ENCODE measurements at regions not wholly inside any gene's neighbourhood (a gene's known extent, or its start where the extent isn't known, plus 50 kb on each side); places are given as distances from the start of the nearest gene placed in this dataset.

- Histone ChIP-seq H3K4me3 (ENCODE audit: low read depth in 2 of 2, low read length in 2 of 2) (no peak overlapping the region), H3K4me1 (ENCODE audit: control insufficient read depth, insufficient read depth, low read length) (no peaks in the 10 kb centered on the region), H3K27ac (ENCODE audit: low read length) (no peak overlapping the region), H3K36me3 (ENCODE audit: control insufficient read depth, insufficient read depth, low read length) (no peaks in the 10 kb centered on the region), H3K27me3 (ENCODE audit: control insufficient read depth, insufficient read depth, low read length) (peaks cover 10% of the 10 kb centered on the region; the same call in 1 of the 2 replicates), H3K9me3 (ENCODE audit: control insufficient read depth, insufficient read depth, low read depth, low read length) (no peaks in the 10 kb centered on the region)
- in situ Hi-C loops (cut with HindIII; ENCODE audit: low pct_unique_long_range_greater_than_20kb, low sequenced_read_pairs) (no loop called here), intact Hi-C loops (cut with micrococcal nuclease; ENCODE audit: unreplicated experiment) (no loop called here)
- no peak for DNase-seq (ENCODE audit: low read depth, low spot score)
- POLR2A ChIA-PET: no interaction called here
- TF ChIP-seq CTCF (IDR thresholded peaks at IDR 0.05) (no peak), REST (IDR thresholded peaks at IDR 0.05; ENCODE audit: insufficient read depth in 1 of 2, low read depth in 2 of 2, low read length in 1 of 2) (no peak), SIN3A (IDR thresholded peaks at IDR 0.05; ENCODE audit: borderline replicate concordance, insufficient read depth, low read depth, low read length) (no peak), TCF7L2 (IDR thresholded peaks at IDR 0.05; ENCODE audit: low read depth, low read length) (no peak), POLR2AphosphoS5 (IDR thresholded peaks at IDR 0.05; ENCODE audit: low read depth, low read length) (no peak)
- no peak for ATAC-seq
- CTCF ChIA-PET: no interaction called here
- no TSS peak for BruUV-seq (replicated peaks)
These were observed 228.3 kb upstream of the ZNF32 start for GRCh38 chr10:43876976-43877375.

- Histone ChIP-seq H3K36me3 (ENCODE audit: control insufficient read depth, insufficient read depth, low read length) (no peaks in the 10 kb centered on the region), H3K9me3 (ENCODE audit: control insufficient read depth, insufficient read depth, low read depth, low read length) (no peaks in the 10 kb centered on the region), H3K4me3 (ENCODE audit: low read depth in 2 of 2, low read length in 2 of 2) (no peak overlapping the region), H3K27ac (ENCODE audit: low read length) (no peak overlapping the region), H3K4me1 (ENCODE audit: control insufficient read depth, insufficient read depth, low read length) (no peaks in the 10 kb centered on the region), H3K27me3 (ENCODE audit: control insufficient read depth, insufficient read depth, low read length) (peaks cover 4% of the 10 kb centered on the region; the same call in 1 of the 2 replicates)
- TF ChIP-seq POLR2AphosphoS5 (IDR thresholded peaks at IDR 0.05; ENCODE audit: low read depth, low read length) (no peak), TCF7L2 (IDR thresholded peaks at IDR 0.05; ENCODE audit: low read depth, low read length) (no peak), CTCF (IDR thresholded peaks at IDR 0.05) (no peak), SIN3A (IDR thresholded peaks at IDR 0.05; ENCODE audit: borderline replicate concordance, insufficient read depth, low read depth, low read length) (no peak), REST (IDR thresholded peaks at IDR 0.05; ENCODE audit: insufficient read depth in 1 of 2, low read depth in 2 of 2, low read length in 1 of 2) (no peak)
- ATAC-seq (no peak), DNase-seq (ENCODE audit: low read depth, low spot score) (no peak)
- in situ Hi-C loops (cut with HindIII; ENCODE audit: low pct_unique_long_range_greater_than_20kb, low sequenced_read_pairs) (no loop called here), intact Hi-C loops (cut with micrococcal nuclease; ENCODE audit: unreplicated experiment) (no loop called here)
- no TSS peak for BruUV-seq (replicated peaks)
- ChIA-PET POLR2A (no interaction called here), CTCF (no interaction called here)
These were observed 226.3 kb upstream of the ZNF32 start for GRCh38 chr10:43874984-43875383.
